ENCODE measurements at regions not wholly inside any gene's neighbourhood (a gene's known extent, or its start where the extent isn't known, plus 50 kb on each side); places are given as distances from the start of the nearest gene placed in this dataset.

- no peak for TF ChIP-seq CTCF (IDR thresholded peaks at IDR 0.05; ENCODE audit: poor library complexity)
- no peak for TF ChIP-seq EZH2 (IDR thresholded peaks at IDR 0.05; ENCODE audit: borderline replicate concordance)
These were observed 259.2 kb upstream of the CRY1 start for GRCh38 chr12:107352347-107353081.
